Ovary (tissue), 7 donors: ENCODE measurements at regions not wholly inside any gene's neighbourhood (a gene's known extent, or its start where the extent isn't known, plus 50 kb on each side); places are given as distances from the start of the nearest gene placed in this dataset.
"Not testable (repeated sequence)": the region's sequence is repeated elsewhere in the genome, so short reads cannot be mapped to it uniquely, and the experiment has no call there.

Experiments
- DNase-seq, 5 donors: peaks; one replicate each; pipeline ENCODE4 v3.0.0-alpha.2; 2019 to 2020
- H3K27ac ChIP-seq, 2 donors: fragments of 200-600 bp; one replicate each; pipeline versions ENCODE4 v1.5.1 to v1.8.0; 2019 to 2022
- H3K27me3 ChIP-seq: fragments of 200-600 bp; one replicate; pipeline ENCODE4 v1.8.0; 2022
- H3K36me3 ChIP-seq: fragments of 200-600 bp; sonication (generic); one replicate; pipeline ENCODE4 v1.5.1; 2019
- H3K4me1 ChIP-seq: one replicate; pipeline ENCODE4 v1.8.1; 2013; ENCODE audit warnings: mild to moderate bottlenecking, moderate library complexity; ENCODE audit not compliant: insufficient read depth
- H3K4me3 ChIP-seq: fragments of 200-600 bp; sonication (generic); one replicate; pipeline ENCODE4 v1.5.1; 2017
- H3K9me3 ChIP-seq, 2 donors: fragments of 200-600 bp in 1 of 2; sonication (generic) in 1 of 2; one replicate each; pipeline versions ENCODE4 v1.5.1 to v1.8.1; 2013 to 2019; ENCODE audit warnings: mild to moderate bottlenecking in 1 of 2, moderate library complexity in 1 of 2
- CTCF ChIP-seq, 3 donors: fragments of 450-650 bp in 2 of 3; fragments of 200-600 bp in 1 of 3; IDR thresholded peaks; one replicate each; pipeline versions ENCODE4 v1.5.1 to v1.8.0; 2016 to 2022; ENCODE audit warnings: antibody characterized with exemption in 3 of 3, mild to moderate bottlenecking in 1 of 3
- EP300 ChIP-seq: sonication (generic); formaldehyde crosslinking; IDR thresholded peaks from one replicate; pipeline ENCODE4 v1.6.1; 2017; ENCODE audit warnings: antibody characterized with exemption
- POLR2A ChIP-seq: fragments of 450-650 bp; IDR thresholded peaks from one replicate; pipeline ENCODE4 v1.6.1; 2017; ENCODE audit warnings: antibody characterized with exemption, mild to moderate bottlenecking, moderate library complexity
- WGBS, 3 donors: extraction: QIAGEN DNeasy Blood & Tissue Kit in 1 of 3; methylation state at CpG; one replicate each; pipeline versions ENCODE4 v1.1.5 to v1.1.7; 2013 to 2017; 5-methylcytosine and 5-hydroxymethylcytosine counted together
- intact Hi-C, 4 donors: fragments of 100-400 bp; cut with DNase I; formaldehyde crosslinking; loops; one replicate each; pipeline versions ENCODE4 v1.11.0 to v1.15.1; 2022 to 2023
- donor health status: DM: no; HTN: no; CAD: no; lungs with moderate emphysema.
- donor health status: DM: no; HTN: no; CAD: no.
- donor health status: Bipolar disorder and iron deficiency.
- donor health status: DM: no; HTN: no; CAD: no.
- donor health status: DM: yes; HTN: yes; CAD: no.

- DNase-seq, result peak; percentile 18 to 58 (median 26)
- H3K4me3 ChIP-seq, result no peak overlapping the region
- no peak for TF ChIP-seq EP300
- TF ChIP-seq POLR2A, result no peak
- no peak for TF ChIP-seq CTCF (IDR thresholded peaks at IDR 0.05)
- H3K27ac ChIP-seq, result no peak overlapping the region
- no peaks in the 10 kb centered on the region for H3K36me3 ChIP-seq
- WGBS, 3 donors, result 28 to 31% (median 30%) methylated on average over 21 of the region's 21 CpGs
- no peaks in the 10 kb centered on the region for H3K27me3 ChIP-seq
- H3K4me1 ChIP-seq, result no peaks in the 10 kb centered on the region
- H3K9me3 ChIP-seq, result no peaks in the 10 kb centered on the region
- intact Hi-C loops, result no loop called here
Measured at GRCh38 chr12:107607464-107608392, 77.9 kb upstream of the PWP1 start.

GRCh38 chr12:107608779-107609178 lies 76.8 kb upstream of the PWP1 start:
- H3K4me1 ChIP-seq, DNase-seq, H3K36me3 ChIP-seq, H3K27ac ChIP-seq, H3K9me3 ChIP-seq, H3K27me3 ChIP-seq, intact Hi-C loops, H3K4me3 ChIP-seq: not testable (repeated sequence)
- WGBS, 3 donors, result 80 to 86% (median 86%) methylated on average over 5 of the region's 5 CpGs

- H3K36me3 ChIP-seq, result no peaks in the 10 kb centered on the region
- H3K4me3 ChIP-seq, result no peak overlapping the region
- 25 to 33% (median 30%) methylated on average over 20 of the region's 20 CpGs for WGBS, 3 donors
- no peaks in the 10 kb centered on the region for H3K27me3 ChIP-seq
- no peak for TF ChIP-seq CTCF (IDR thresholded peaks at IDR 0.05)
- TF ChIP-seq POLR2A, result no peak
- no peak for TF ChIP-seq EP300
- H3K4me1 ChIP-seq, result no peaks in the 10 kb centered on the region
- H3K9me3 ChIP-seq, result no peaks in the 10 kb centered on the region
- H3K27ac ChIP-seq, result no peak overlapping the region
- intact Hi-C loops, result no loop called here
- DNase-seq, result no peak
Measured at GRCh38 chr12:107610021-107610859, 75.4 kb upstream of the PWP1 start.

GRCh38 chr12:107612508-107612907 lies 73.1 kb upstream of the PWP1 start:
- WGBS, 3 donors, result 30 to 59% (median 35%) methylated on average over 19 of the region's 19 CpGs
- Histone ChIP-seq H3K36me3 (no peaks in the 10 kb centered on the region), H3K9me3 (no peaks in the 10 kb centered on the region), H3K4me3 (no peak overlapping the region), H3K4me1 (no peaks in the 10 kb centered on the region), H3K27ac (no peak overlapping the region), H3K27me3 (no peaks in the 10 kb centered on the region)
- TF ChIP-seq EP300, result no peak
- TF ChIP-seq POLR2A, result no peak
- TF ChIP-seq CTCF (IDR thresholded peaks at IDR 0.05), result no peak
- DNase-seq, result no peak
- intact Hi-C loops, result no loop called here
